Neural progenitor cell (in vitro differentiated cells): ENCODE measurements at regions not wholly inside any gene's neighbourhood (a gene's known extent, or its start where the extent isn't known, plus 50 kb on each side); places are given as distances from the start of the nearest gene placed in this dataset.

Source experiments
- DNase-seq: peaks from one replicate; pipeline ENCODE4 v3.0.0-alpha.2; 2016; ENCODE audit warnings: low spot score
- H2AFZ ChIP-seq: fragments of 200-600 bp; sonication (generic); replicated peaks from 2 replicates; pipeline ENCODE4 v1.6.1; 2016; ENCODE audit warnings: antibody characterized with exemption
- H3F3A ChIP-seq: fragments of 200-600 bp; sonication (generic); 2 replicates; pipeline ENCODE4 v1.6.1; 2016; ENCODE audit warnings: antibody characterized with exemption, low read depth
- H3K27ac ChIP-seq: fragments of 200-600 bp; sonication (generic); 2 replicates; pipeline ENCODE4 v1.5.1; 2016; ENCODE audit warnings: mild to moderate bottlenecking
- H3K27me3 ChIP-seq: fragments of 200-600 bp; sonication (generic); 2 replicates; pipeline ENCODE4 v1.6.1; 2016; ENCODE audit warnings: mild to moderate bottlenecking, moderate library complexity
- H3K36me3 ChIP-seq: fragments of 200-600 bp; sonication (generic); 2 replicates; pipeline ENCODE4 v1.5.1; 2016
- H3K4me1 ChIP-seq: fragments of 200-600 bp; sonication (generic); 2 replicates; pipeline ENCODE4 v1.6.1; 2016; ENCODE audit warnings: mixed run types
- H3K4me2 ChIP-seq: fragments of 200-600 bp; sonication (generic); 2 replicates; pipeline ENCODE4 v1.6.1; 2016
- H3K4me3 ChIP-seq: fragments of 200-600 bp; sonication (generic); 2 replicates; pipeline ENCODE4 v1.5.1; 2016
- H3K79me2 ChIP-seq: fragments of 200-600 bp; sonication (generic); 2 replicates; pipeline ENCODE4 v1.6.1; 2016; ENCODE audit warnings: low read depth
- H3K9ac ChIP-seq: fragments of 200-600 bp; sonication (generic); 2 replicates; pipeline ENCODE4 v1.6.1; 2016
- H3K9me3 ChIP-seq: fragments of 200-600 bp; sonication (generic); 2 replicates; pipeline ENCODE4 v1.5.1; 2016; ENCODE audit warnings: low read depth
- H4K20me1 ChIP-seq: fragments of 200-600 bp; sonication (generic); 2 replicates; pipeline ENCODE4 v1.6.1; 2016; ENCODE audit warnings: low read depth
- H3K27ac Mint-ChIP-seq: 3 replicates; pipeline ENCODE4 v1.8.0; 2021; ENCODE audit warnings: mixed read lengths
- H3K27me3 Mint-ChIP-seq: 2 replicates; pipeline ENCODE4 v1.8.0; 2022; ENCODE audit warnings: low read depth, mild to moderate bottlenecking, inconsistent platforms, moderate library complexity, mixed read lengths; ENCODE audit not compliant: insufficient read depth
- H3K36me3 Mint-ChIP-seq: 3 replicates; pipeline ENCODE4 v1.8.0; 2021; ENCODE audit warnings: mixed read lengths
- H3K4me1 Mint-ChIP-seq: 3 replicates; pipeline ENCODE4 v1.8.0; 2021; ENCODE audit warnings: mixed read lengths
- H3K4me3 Mint-ChIP-seq: 3 replicates; pipeline ENCODE4 v1.8.0; 2021; ENCODE audit warnings: mild to moderate bottlenecking, moderate library complexity, mixed read lengths
- H3K9me3 Mint-ChIP-seq: 3 replicates; pipeline ENCODE4 v1.8.0; 2020; ENCODE audit warnings: mixed read lengths
- EZH2 ChIP-seq: fragments of 200-600 bp; sonication (generic); IDR thresholded peaks from 2 replicates; pipeline ENCODE4 v1.6.1; 2017; ENCODE audit warnings: antibody characterized with exemption, mild to moderate bottlenecking, moderate library complexity
- EZH2phosphoT487 ChIP-seq: fragments of 200-600 bp; sonication (generic); IDR thresholded peaks from 2 replicates; pipeline ENCODE4 v1.6.1; 2017; ENCODE audit warnings: antibody characterized with exemption
- TF ChIP-seq, protein P1 (sequence below): fragments of 200-600 bp; sonication (generic); IDR thresholded peaks from 2 replicates; pipeline ENCODE4 v1.5.1; 2017; ENCODE audit warnings: antibody characterized with exemption, mild to moderate bottlenecking

- TF ChIP-seq, protein P1, sequence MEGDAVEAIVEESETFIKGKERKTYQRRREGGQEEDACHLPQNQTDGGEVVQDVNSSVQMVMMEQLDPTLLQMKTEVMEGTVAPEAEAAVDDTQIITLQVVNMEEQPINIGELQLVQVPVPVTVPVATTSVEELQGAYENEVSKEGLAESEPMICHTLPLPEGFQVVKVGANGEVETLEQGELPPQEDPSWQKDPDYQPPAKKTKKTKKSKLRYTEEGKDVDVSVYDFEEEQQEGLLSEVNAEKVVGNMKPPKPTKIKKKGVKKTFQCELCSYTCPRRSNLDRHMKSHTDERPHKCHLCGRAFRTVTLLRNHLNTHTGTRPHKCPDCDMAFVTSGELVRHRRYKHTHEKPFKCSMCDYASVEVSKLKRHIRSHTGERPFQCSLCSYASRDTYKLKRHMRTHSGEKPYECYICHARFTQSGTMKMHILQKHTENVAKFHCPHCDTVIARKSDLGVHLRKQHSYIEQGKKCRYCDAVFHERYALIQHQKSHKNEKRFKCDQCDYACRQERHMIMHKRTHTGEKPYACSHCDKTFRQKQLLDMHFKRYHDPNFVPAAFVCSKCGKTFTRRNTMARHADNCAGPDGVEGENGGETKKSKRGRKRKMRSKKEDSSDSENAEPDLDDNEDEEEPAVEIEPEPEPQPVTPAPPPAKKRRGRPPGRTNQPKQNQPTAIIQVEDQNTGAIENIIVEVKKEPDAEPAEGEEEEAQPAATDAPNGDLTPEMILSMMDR = no peak
- no peak for TF ChIP-seq EZH2phosphoT487
- no peak for TF ChIP-seq EZH2
- Mint-ChIP-seq H3K27ac (no peak overlapping the region), H3K9me3 (peaks cover 15% of the 10 kb centered on the region), H3K27me3 (peaks cover 5% of the 10 kb centered on the region), H3K36me3 (peaks cover 3% of the 10 kb centered on the region), H3K4me1 (no peaks in the 10 kb centered on the region), H3K4me3 (no peak overlapping the region)
- no peaks in the 10 kb centered on the region for H3K36me3 ChIP-seq
- H3K79me2 ChIP-seq = no peaks in the 10 kb centered on the region
- no peak overlapping the region for H2AFZ ChIP-seq
- H3K27ac ChIP-seq = no peak overlapping the region
- no peak overlapping the region for H3K9ac ChIP-seq
- H4K20me1 ChIP-seq = no peaks in the 10 kb centered on the region
- H3K4me2 ChIP-seq = no peak overlapping the region
- no peaks in the 10 kb centered on the region for H3K4me1 ChIP-seq
- no peaks in the 10 kb centered on the region for H3K9me3 ChIP-seq
- H3F3A ChIP-seq = no peaks in the 10 kb centered on the region
- no peak overlapping the region for H3K4me3 ChIP-seq
- no peaks in the 10 kb centered on the region for H3K27me3 ChIP-seq
- DNase-seq = no peak
These were observed 155.0 kb downstream of the FGF1 start for GRCh38 chr5:142530904-142531303.

GRCh38 chr5:142529626-142530278 is 156.1 kb downstream of the FGF1 start:
- no peaks in the 10 kb centered on the region for H3K79me2 ChIP-seq
- H3K4me1 ChIP-seq = no peaks in the 10 kb centered on the region
- H4K20me1 ChIP-seq = no peaks in the 10 kb centered on the region
- no peak overlapping the region for H2AFZ ChIP-seq
- H3K27me3 Mint-ChIP-seq = peaks cover 5% of the 10 kb centered on the region
- H3K27ac ChIP-seq = no peak overlapping the region
- TF ChIP-seq, protein P1 = no peak
- no peak for TF ChIP-seq EZH2
- no peak for TF ChIP-seq EZH2phosphoT487
- H3K27ac Mint-ChIP-seq = no peak overlapping the region
- no peaks in the 10 kb centered on the region for H3F3A ChIP-seq
- H3K27me3 ChIP-seq = no peaks in the 10 kb centered on the region
- no peak overlapping the region for H3K4me3 ChIP-seq
- no peak overlapping the region for H3K9ac ChIP-seq
- peaks cover 8% of the 10 kb centered on the region for H3K9me3 Mint-ChIP-seq
- no peak overlapping the region for H3K4me2 ChIP-seq
- H3K36me3 Mint-ChIP-seq = peaks cover 3% of the 10 kb centered on the region
- DNase-seq = no peak
- H3K4me1 Mint-ChIP-seq = no peaks in the 10 kb centered on the region
- no peaks in the 10 kb centered on the region for H3K36me3 ChIP-seq
- peak overlapping the region; percentile 41 for H3K4me3 Mint-ChIP-seq
- H3K9me3 ChIP-seq = no peaks in the 10 kb centered on the region

- Mint-ChIP-seq H3K9me3 (peaks cover 7% of the 10 kb centered on the region), H3K27ac (no peak overlapping the region), H3K4me3 (no peak overlapping the region), H3K4me1 (no peaks in the 10 kb centered on the region), H3K36me3 (no peaks in the 10 kb centered on the region), H3K27me3 (peaks cover 7% of the 10 kb centered on the region)
- H3K36me3 ChIP-seq = no peaks in the 10 kb centered on the region
- no peak overlapping the region for H3K9ac ChIP-seq
- no peak overlapping the region for H3K4me3 ChIP-seq
- no peak for DNase-seq
- H3K27me3 ChIP-seq = no peaks in the 10 kb centered on the region
- no peaks in the 10 kb centered on the region for H3K4me1 ChIP-seq
- no peaks in the 10 kb centered on the region for H3F3A ChIP-seq
- H3K27ac ChIP-seq = no peak overlapping the region
- no peaks in the 10 kb centered on the region for H3K9me3 ChIP-seq
- H2AFZ ChIP-seq = no peak overlapping the region
- H4K20me1 ChIP-seq = no peaks in the 10 kb centered on the region
- TF ChIP-seq EZH2phosphoT487 = no peak
- TF ChIP-seq EZH2 = no peak
- TF ChIP-seq, protein P1 = no peak
- no peaks in the 10 kb centered on the region for H3K79me2 ChIP-seq
- H3K4me2 ChIP-seq = no peak overlapping the region
These were observed 158.1 kb downstream of the FGF1 start for GRCh38 chr5:142527664-142528295.
